OCI-LY7 (cell line): ENCODE measurements at regions not wholly inside any gene's neighbourhood (a gene's known extent, or its start where the extent isn't known, plus 50 kb on each side); places are given as distances from the start of the nearest gene placed in this dataset.

Source experiments
- EZH2phosphoT487 ChIP-seq: fragments of 200-600 bp; sonication (generic); IDR thresholded peaks from 2 replicates; pipeline ENCODE4 v1.6.1; 2018; ENCODE audit warnings: low read depth, borderline replicate concordance, mild to moderate bottlenecking, mixed run types, antibody characterized with exemption, low read length, moderate library complexity, mixed read lengths
- TF ChIP-seq, protein P1 (sequence below): fragments of 200-600 bp; sonication (generic); conservative IDR thresholded peaks from 2 replicates; pipeline ENCODE4 v1.5.1; 2014; ENCODE audit warnings: mild to moderate bottlenecking, antibody characterized with exemption, low read length, moderate library complexity, mixed read lengths

DNA sequence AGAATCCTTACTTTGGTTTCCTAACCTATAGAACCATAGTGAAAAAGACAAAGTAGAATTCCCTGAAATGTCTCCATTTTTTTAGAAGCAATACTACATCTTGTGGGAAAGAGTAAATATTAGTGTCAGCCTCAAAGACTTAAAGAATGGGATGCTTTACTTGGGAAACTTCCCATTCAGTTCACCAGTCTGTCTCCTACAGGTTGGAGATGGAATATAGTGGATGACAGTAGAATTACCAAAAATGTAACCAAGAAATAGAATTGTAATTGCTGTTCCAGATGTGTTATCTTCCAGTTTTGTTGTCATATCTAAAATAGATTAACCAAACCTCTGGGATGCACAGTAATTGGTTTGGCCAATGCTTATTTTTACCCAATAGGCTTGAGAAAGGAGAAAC lies 338.6 kb upstream of the GRID2 start:
- TF ChIP-seq, protein P1, sequence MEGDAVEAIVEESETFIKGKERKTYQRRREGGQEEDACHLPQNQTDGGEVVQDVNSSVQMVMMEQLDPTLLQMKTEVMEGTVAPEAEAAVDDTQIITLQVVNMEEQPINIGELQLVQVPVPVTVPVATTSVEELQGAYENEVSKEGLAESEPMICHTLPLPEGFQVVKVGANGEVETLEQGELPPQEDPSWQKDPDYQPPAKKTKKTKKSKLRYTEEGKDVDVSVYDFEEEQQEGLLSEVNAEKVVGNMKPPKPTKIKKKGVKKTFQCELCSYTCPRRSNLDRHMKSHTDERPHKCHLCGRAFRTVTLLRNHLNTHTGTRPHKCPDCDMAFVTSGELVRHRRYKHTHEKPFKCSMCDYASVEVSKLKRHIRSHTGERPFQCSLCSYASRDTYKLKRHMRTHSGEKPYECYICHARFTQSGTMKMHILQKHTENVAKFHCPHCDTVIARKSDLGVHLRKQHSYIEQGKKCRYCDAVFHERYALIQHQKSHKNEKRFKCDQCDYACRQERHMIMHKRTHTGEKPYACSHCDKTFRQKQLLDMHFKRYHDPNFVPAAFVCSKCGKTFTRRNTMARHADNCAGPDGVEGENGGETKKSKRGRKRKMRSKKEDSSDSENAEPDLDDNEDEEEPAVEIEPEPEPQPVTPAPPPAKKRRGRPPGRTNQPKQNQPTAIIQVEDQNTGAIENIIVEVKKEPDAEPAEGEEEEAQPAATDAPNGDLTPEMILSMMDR = no peak
- no peak for TF ChIP-seq EZH2phosphoT487
